Endothelial cell of hepatic sinusoid (primary cell): ENCODE measurements at regions not wholly inside any gene's neighbourhood (a gene's known extent, or its start where the extent isn't known, plus 50 kb on each side); places are given as distances from the start of the nearest gene placed in this dataset.

ENCODE experiments used
- in situ Hi-C: cut with HindIII; loops from 2 replicates; pipeline ENCODE4 v1.10.0; 2017; ENCODE audit warnings: low sequenced_read_pairs

DNA sequence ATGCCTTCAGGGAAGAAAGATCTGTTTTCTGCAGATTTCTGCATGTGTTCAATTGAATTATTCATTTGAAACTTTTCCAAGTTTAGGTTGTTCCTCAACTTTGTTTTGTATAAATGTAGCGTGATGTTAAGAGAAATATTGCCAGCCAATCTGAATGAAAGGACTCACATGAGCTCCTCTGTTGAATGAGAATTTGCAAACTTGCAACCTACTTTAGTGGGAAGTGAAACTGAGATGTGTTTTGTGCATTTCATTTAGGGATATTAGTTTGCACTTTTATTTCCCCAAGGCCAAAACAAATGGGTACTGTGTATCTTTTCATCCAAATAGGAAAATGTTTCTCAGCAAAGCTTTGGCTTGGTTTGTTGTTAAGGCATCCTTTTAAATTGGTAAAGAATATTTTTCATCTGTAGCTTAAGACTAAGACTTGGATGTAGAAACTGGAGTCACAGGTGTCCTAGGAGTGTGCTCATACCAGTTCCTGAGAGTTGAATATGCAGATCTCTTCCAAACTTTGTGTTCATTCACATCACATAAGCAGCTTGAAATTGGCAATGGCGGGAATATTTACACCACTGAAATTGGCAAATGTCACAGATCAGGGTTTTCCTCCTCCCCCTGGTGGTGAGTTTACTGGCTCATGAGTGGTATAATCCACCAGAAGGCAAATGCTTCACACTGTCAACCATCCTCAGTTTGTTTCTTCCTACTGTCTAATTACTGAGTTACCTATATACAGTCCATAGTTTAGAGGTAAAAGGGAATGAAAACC, 193.6 kb upstream of the BANK1 start:
- in situ Hi-C loops: no loop called here

DNA sequence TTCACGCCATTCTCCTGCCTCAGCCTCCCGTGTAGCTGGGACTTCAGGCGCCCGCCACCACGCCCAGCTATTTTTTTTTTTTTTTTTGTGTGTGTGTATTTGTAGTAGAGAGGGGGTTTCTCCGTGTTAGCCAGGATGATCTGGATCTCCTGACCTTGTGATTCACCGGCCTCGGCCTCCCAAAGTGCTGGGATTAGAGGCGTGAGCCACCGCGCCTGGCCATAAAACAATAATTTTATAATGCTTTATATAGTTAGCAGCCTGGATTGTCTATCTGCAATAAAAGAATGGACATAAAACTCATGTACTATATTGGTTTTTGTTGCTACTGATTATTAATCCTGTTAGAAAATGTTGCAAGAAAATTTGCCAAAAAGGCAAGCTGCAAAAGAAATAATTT, 195.9 kb upstream of the BANK1 start:
- in situ Hi-C loops: loop anchor here (5.0 kb wide), 1 partner anchor 97 kb away; no protein-coding TSS in a partner anchor

DNA sequence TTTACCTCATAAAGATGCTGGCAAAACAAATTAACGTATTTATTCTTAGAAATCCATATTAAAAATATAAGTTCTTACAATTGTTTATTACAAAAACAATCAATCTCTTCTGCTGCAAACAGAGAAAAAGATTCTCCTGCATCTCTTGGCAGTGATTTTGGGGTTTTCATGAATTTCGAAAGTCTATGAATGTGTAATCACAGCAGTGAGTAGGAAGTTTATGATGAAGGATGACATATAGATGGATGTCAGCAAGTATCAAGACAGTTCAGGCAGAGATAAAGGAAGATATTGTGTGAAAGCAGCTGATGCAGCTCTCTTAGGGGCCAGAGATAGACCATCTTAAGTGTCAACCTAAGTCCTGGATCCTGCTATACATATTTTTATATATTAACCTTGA, 196.9 kb upstream of the BANK1 start:
- in situ Hi-C loops: loop anchor here (5.0 kb wide), 1 partner anchor 96 kb away; no protein-coding TSS in a partner anchor

DNA sequence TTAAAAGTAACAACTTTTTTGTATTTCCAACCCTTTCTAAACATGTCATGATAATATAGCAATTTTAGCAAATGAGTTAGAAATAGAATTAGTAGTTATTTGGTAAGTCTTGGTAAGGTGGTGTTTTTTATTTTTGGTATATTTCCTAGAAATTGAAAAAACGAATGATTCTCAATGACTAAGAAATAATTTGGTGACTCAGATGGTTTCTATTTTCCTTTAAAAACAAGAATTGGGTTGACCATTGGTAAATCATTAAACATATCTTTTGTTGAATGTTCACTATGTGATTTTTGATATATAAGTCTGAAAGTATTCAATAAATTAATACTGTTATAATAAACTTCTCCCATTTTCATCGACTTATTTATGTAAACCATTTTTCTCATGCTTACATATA, 206.2 kb upstream of the BANK1 start:
- in situ Hi-C loops: no loop called here

DNA sequence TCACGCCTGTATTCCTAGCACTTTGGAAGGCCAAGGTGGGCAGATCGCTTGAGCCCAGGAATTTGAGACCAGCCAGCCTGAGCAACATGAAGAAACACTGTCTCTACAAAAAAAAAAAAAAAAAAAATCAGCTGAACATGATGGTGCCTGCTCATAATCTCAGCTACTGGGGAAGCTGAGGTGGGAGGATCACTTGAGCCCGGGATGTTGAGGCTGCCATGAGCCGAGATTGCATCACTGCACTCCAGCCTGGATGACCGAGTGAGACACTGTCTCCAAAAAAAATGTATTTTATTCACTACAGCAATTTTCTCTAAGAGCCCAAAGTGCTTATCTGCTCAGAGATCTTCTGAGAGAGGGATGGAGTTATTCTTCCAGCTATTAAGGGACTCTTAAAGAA, 215.8 kb upstream of the PPP3CA start:
- in situ Hi-C loops: no loop called here

DNA sequence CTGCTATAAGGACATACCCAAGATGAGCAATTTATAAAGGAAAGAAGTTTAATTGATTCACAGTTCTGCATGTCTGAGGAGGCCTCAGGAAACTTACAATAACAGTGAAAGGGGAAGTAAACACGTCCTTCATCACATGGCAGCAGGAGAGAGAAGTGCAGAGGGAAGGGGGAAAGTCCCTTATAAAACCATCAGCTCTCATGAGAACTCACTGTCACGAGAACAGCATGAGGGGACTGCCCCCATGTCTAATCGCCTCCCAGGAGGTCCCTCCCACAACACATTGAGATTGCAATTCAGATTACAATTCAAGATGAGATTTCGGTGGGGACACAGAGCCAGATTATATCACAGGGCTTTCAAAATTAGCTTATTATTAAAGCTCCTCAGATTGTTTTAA, 209.5 kb upstream of the PPP3CA start:
- in situ Hi-C loops: no loop called here

DNA sequence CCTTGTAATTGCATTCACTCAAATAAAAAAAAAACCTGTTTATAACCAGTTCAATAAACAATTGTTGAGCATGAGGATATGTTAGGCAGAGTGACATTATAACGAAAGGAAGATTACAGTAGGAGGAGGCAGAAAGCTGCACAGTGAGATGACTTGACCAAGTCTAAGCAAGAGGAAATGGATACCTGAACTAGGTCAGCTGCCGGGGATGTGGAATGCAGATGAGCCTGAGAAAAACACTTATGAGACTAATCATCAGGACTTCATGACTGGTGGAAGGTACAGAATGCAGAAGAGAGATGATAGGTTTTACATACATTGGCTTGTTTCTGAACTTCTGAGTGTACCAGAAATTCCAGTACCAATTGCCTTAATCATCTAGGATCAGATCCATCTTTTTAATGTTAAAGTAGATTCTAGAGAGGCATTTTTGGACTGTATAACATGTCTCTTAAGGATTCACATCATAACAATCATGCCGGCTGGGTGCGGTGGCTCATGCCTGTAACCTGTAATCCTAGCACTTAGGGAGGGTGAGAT, 208.1 kb upstream of the PPP3CA start:
- in situ Hi-C loops: no loop called here

DNA sequence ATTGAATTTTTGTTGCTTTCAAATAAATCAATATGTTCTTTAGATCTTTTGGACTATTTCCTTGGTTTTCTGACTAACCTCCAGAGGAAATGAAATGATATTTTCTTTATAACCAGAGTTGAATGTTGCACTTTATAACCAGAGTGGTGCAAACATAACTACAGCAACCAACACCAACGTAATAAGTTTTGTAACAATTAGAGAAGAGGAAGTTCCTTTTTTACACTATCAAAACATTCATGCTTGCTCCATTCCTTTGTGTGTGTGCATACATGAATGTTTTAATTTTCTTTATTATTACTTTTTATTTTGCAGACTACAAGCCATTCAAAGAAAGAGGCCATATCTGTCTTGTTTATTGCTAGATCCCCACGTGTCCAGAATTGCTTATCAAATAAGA, 193.0 kb upstream of the PPP3CA start:
- in situ Hi-C loops: no loop called here

DNA sequence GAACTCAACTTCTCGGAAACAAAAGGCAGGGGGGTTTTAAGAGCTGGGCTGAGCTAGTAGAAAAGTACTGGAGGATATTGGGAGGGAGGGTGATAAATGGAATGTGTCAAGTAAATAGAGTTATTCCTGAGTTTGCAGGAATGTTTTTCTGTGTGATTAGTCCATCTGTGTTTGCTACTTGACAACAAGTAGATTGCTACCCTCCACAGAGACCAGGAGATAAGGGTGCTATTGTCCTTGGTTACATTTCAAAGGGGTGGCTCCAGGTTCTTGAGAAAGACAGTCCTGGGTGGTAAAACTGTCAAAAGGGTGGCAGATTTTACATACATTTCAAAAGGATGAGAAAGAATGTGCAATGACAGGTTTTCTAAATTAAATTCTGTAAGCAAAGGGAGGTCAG, 181.2 kb upstream of the PPP3CA start:
- in situ Hi-C loops: no loop called here

DNA sequence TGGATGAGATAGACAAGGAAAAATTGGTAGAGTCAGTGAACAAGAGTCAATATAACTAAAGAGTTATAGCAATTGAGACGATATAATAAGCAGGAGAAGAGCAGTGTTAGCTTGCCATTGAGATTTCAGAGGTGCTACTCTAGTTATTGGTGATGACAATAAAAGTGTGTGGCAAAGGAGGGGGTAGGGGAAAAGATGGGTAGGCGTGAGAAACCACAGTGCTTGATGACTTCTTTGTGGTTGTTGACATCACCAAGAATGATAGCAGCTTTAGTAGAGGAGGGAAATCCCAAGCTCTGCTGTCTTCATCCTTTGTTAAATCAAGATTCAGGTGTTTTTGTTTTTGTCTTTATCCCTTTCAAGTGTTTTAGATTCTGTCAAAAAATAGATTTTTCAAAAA, 179.9 kb upstream of the PPP3CA start:
- in situ Hi-C loops: no loop called here

DNA sequence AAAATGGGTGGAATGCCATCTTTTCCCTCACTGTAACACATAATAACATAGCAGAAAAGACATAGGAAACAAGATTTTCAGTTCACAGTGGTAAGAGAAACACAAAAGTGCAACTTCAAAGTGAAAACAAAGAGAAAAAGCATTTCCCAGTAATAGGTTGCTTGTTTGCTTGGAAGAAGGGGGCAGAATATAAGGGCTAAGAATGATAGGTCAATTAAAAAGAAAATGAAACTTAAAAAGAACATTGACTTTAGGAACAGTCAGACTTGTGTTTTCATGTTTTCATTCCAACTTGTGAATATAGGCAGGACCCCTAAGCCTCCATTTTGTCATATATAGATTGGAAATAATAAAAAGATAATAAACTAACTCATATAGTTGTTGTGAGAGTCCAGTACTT, 168.2 kb upstream of the PPP3CA start:
- in situ Hi-C loops: no loop called here

DNA sequence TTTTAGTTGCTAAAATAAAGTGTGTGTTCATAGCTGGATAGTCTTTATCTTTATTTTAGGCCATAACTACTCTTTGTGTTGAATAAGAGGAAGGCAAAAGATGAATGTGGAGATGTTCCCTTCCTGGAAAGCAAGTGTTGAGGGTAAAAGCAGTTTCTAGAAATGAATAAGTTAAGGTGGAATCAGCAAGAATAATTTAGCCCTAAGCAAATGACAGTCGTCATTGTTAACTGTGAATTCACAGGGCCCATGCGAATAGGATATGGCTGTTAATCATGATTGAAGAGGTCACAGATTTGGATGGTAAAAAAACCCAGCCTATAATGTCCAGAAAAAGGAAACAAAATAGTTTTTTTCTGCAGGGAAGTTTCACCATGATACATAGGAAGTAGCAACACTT, 167.8 kb upstream of the PPP3CA start:
- in situ Hi-C loops: no loop called here

DNA sequence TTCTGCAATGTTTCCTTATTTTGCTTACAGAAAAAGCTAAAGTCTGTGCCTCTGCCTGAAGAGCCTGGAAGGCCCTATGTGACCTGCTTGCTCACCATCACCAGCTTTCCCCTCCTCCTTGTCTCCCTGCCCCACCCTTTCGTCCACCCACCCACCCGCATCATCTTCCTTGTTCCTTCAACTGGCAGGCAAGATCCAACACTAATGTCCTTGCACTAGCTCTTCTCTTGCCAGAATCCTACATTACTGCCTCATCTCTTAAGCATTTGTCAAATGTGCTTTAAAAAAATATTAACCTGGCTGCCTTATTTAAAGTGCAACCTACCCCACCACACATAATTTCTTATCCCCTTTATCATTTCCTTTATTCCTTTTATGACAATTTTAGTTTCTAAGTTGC, 165.1 kb upstream of the PPP3CA start:
- in situ Hi-C loops: no loop called here

DNA sequence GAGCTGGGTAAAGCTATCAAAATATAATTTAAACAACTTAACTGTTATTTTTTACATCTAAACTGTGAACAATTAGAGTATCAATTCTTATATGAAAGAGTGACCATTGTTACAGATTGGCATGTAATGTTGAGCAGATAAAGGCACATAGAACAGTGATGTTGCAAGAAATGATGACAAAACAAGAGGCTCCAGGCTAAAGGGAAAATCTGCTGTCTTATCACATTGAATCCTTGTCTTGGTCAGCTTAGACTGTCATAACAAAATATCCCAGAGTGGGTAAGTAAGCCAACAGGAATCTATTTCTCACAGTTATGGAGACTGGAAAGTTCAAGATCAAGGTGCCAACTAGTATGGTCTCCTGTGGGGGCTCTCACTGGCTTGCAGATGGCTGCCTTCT, 154.1 kb upstream of the PPP3CA start:
- in situ Hi-C loops: no loop called here

DNA sequence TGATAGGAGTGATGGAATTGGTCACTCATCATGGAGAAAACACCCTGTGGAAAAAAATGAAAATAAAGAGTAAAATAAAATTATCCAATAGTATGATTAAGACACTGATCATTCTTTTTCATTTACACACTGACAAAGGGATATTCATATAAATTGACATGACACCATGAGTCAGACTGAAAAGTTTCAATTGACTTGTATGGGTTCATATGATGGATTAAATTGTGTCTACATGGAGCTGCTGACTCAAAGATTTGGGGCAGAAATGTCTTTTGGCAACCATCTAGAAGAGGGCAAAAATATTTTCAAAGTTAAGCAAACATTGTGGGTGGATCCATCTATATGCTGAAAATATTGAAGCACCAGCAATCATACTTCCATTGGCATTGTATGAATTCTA, 153.4 kb upstream of the PPP3CA start:
- in situ Hi-C loops: no loop called here

DNA sequence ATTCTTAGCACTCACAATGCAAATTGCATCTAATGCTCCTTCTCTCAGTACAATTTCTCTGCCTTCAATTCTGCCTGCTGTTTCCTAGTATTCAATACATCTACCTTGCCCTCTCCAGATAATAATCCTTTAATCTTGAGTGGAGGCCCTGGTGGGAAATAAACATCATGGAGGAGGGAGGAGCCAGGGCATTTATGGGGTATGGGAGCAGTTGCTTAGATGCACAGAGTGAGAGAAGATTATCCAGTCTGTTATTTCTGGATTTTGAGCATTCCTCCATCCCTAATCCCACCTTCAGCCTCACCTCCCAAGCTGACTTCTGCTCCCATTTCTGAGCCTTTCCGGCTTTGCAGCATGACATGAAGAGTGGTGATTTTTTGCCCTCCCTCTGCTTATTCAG, 127.9 kb upstream of the PPP3CA start:
- in situ Hi-C loops: no loop called here

DNA sequence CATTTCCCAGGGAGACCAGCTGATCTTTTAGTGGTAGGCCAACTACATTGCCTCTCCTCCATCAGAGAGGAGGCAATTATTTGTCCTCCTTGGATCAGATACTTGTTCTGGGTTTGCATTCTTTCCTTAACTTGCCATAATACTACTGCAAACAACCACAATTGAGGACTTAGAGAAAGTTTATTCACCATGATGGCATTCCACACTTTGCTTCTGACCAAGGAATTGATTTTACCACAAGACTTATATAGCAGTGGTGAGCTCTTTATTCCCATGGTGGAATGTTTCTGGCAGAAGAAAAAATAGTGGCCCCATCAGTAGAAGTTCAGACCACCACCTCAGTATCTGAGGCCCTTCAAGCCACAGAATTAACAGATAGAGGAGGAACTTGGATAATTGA, 123.9 kb upstream of the PPP3CA start:
- in situ Hi-C loops: no loop called here

DNA sequence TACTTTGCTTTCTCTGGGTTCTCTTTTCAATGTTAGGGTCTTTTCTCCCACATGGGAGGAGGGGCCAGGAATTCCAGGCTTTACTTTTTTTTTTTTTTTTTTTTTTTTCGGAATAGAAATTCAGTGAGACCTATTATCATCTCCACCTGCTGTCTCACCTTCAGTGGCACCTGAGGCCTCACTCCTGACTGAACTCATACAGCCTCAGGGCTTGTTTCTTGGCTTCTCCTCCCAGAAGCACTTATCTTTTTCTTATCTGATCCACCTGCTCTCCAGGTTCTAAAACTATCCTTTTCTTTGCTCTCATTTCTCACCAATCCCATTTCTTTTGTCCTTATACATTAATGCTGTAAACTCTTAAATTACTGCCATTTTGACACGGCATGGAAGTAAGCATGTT, 117.3 kb upstream of the PPP3CA start:
- in situ Hi-C loops: no loop called here

DNA sequence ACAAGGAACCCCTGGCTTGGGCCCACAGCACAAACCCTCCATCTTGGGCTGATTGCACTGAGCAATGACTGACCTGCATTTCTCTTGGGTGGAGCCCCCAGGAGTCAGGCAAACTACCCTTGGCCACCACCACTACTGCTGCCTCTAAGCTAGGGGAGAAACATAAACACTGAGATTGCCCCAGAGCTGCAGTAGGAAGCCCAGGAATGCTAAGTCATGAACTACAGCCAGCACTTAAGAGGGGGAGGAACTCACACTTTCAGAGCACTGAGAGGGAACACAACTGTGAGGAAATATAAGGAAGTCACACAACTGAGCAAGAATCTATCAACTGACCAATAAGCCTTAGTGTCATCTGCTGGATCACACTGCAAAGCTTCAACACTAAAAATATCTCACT, 111.6 kb upstream of the PPP3CA start:
- in situ Hi-C loops: no loop called here

DNA sequence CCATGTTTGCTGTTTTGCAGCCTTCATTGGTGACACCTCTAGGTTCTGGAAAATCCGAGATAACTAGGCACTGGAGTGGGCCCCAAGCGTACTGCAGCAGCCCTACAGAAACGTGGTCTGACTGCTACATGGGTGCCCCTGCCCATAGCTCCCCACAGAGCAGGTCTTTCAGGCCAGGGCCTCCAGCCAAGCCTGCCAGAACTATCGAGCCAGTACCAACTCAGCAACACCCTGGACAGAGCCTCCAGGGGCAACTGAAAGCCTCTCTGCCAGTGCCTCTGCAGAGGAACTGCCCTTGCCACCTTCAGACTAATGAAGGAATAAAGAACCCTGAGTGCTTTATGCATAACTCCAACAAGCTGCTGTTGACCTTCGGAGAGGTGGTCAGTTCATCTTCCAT, 111.1 kb upstream of the PPP3CA start:
- in situ Hi-C loops: no loop called here

DNA sequence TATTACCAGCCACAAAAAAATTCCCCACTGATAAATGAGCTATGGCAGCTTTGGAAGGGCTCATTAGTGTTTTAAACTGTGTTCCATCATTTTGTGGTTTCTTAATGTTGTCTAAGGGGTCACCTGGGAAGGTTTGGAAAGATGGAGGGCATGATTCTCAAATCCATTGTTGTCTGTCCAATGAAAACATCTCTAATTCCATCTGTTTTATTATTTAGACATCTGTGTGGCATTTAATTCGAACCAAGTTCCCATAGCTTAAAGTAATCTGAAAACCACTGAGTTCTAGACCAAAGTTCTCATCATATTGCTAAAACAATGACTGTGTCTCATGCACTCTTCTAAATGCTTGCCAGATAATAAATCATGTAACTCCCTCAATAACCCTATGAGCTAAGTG, 103.8 kb upstream of the PPP3CA start:
- in situ Hi-C loops: no loop called here

DNA sequence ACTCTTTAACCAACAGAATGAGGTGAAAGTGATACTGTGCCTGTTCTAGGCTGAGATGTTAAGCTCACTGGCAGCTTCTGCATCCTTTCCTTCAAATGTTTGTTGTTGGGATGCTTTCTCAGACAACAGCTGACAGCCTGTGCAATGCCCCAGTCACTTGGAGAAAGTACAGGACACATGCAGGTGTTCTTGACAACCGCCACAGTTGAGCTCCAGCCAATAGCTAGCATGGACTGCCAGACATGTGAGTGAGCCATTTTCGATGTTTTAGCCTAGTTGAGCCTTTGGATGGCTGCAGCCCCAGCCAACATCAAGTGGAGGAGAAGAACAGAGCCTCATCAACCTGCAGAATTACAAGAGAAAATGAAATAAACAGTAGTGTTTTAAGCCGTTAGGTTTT, 94.1 kb upstream of the PPP3CA start:
- in situ Hi-C loops: no loop called here

DNA sequence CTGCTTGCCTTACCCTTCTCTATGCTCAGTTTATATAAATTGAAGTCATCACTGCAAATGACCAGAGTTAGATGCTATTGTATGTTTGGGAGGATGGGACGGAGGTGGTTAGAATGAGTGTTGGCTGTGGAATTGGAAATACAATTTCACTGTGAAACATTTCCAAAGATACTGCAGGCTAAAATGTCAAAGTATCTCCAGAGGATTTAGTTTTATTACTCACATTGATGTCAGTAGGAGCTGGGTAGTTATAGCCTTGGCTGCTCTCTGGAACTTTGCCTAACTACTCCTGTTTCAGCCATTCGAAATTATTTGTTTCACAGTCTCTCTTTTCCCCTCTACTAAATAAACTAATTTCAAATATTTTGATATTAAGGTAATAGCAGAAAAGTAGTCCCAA, 92.6 kb upstream of the PPP3CA start:
- in situ Hi-C loops: no loop called here
